Liver (tissue), 8 donors: ENCODE measurements at regions not wholly inside any gene's neighbourhood (a gene's known extent, or its start where the extent isn't known, plus 50 kb on each side); places are given as distances from the start of the nearest gene placed in this dataset.

Experiments
- DNase-seq: peaks from one replicate; pipeline ENCODE4 v3.0.0-alpha.2; 2017; ENCODE audit warnings: low spot score
- H3K27ac ChIP-seq, 2 donors: one replicate each; pipeline ENCODE4 v1.7.0; 2013; ENCODE audit warnings: inconsistent platforms in 2 of 2, low read length in 2 of 2, control low read depth in 1 of 2, low read depth in 1 of 2, mild to moderate bottlenecking in 1 of 2
- H3K27me3 ChIP-seq, 4 donors: one replicate each; pipeline versions ENCODE4 v1.6.1 to v1.7.0; 2013; ENCODE audit warnings: low read length in 3 of 4, inconsistent platforms in 1 of 4, mild to moderate bottlenecking in 1 of 4, moderate library complexity in 1 of 4; ENCODE audit not compliant: control insufficient read depth in 4 of 4, insufficient read depth in 4 of 4
- H3K36me3 ChIP-seq, 4 donors: one replicate each; pipeline versions ENCODE4 v1.6.1 to v1.7.0; 2013; ENCODE audit warnings: low read length in 3 of 4, mild to moderate bottlenecking in 3 of 4, low read depth in 1 of 4, moderate library complexity in 1 of 4; ENCODE audit not compliant: control insufficient read depth in 4 of 4, insufficient read depth in 3 of 4
- H3K4me1 ChIP-seq, 4 donors: one replicate each; pipeline versions ENCODE4 v1.6.1 to v1.7.0; 2013; ENCODE audit warnings: low read length in 3 of 4, mild to moderate bottlenecking in 3 of 4, moderate library complexity in 1 of 4; ENCODE audit not compliant: control insufficient read depth in 4 of 4, insufficient read depth in 4 of 4
- H3K4me3 ChIP-seq, 3 donors: one replicate each; pipeline versions ENCODE4 v1.6.1 to v1.7.0; 2013; ENCODE audit warnings: low read length in 3 of 3, control low read depth in 1 of 3, low read depth in 1 of 3, mild to moderate bottlenecking in 1 of 3
- H3K9ac ChIP-seq, 2 donors: one replicate each; pipeline ENCODE4 v1.7.0; 2013; ENCODE audit warnings: low read length in 2 of 2, mild to moderate bottlenecking in 2 of 2, moderate library complexity in 2 of 2, control low read depth in 1 of 2, low read depth in 1 of 2
- H3K9me3 ChIP-seq, 4 donors: one replicate each; pipeline versions ENCODE4 v1.6.1 to v1.7.0; 2013; ENCODE audit warnings: low read length in 3 of 4; ENCODE audit not compliant: control insufficient read depth in 4 of 4
- EGR1 ChIP-seq, 2 donors: IDR thresholded peaks; 2 replicates each; pipeline ENCODE4 v1.6.1; 2016 to 2018; ENCODE audit warnings: antibody characterized with exemption in 2 of 2, low read depth in 2 of 2
- FOXA1 ChIP-seq: IDR thresholded peaks from 2 replicates; pipeline ENCODE4 v1.6.1; 2016; ENCODE audit warnings: antibody characterized with exemption
- FOXA2 ChIP-seq: IDR thresholded peaks from 2 replicates; pipeline ENCODE4 v1.6.1; 2016; ENCODE audit warnings: antibody characterized with exemption
- GABPA ChIP-seq, 2 donors: IDR thresholded peaks in 1 of 2; conservative IDR thresholded peaks in 1 of 2; 2 replicates each; pipeline ENCODE4 v1.6.1; 2016; ENCODE audit warnings: antibody characterized with exemption in 2 of 2, mild to moderate bottlenecking in 1 of 2, moderate library complexity in 1 of 2
- HNF4G ChIP-seq: IDR thresholded peaks from 2 replicates; pipeline ENCODE4 v1.6.1; 2016; ENCODE audit warnings: antibody characterized with exemption
- NR2F2 ChIP-seq: IDR thresholded peaks from 2 replicates; pipeline ENCODE4 v1.6.1; 2016; ENCODE audit warnings: antibody characterized with exemption
- SP1 ChIP-seq: IDR thresholded peaks from 2 replicates; pipeline ENCODE4 v1.6.1; 2018; ENCODE audit warnings: antibody characterized with exemption, mild to moderate bottlenecking
- TAF1 ChIP-seq: conservative IDR thresholded peaks from 2 replicates; pipeline ENCODE4 v1.6.1; 2016; ENCODE audit warnings: antibody characterized with exemption, mild to moderate bottlenecking
- YY1 ChIP-seq: IDR thresholded peaks from 2 replicates; pipeline ENCODE4 v1.6.1; 2016; ENCODE audit warnings: antibody characterized with exemption, mild to moderate bottlenecking
- WGBS: extraction: QIAGEN DNeasy Blood & Tissue Kit; methylation state at CpG from one replicate; pipeline ENCODE4 v1.1.7; 2013; 5-methylcytosine and 5-hydroxymethylcytosine counted together
- TF ChIP-seq, protein P1 (sequence below): IDR thresholded peaks from 2 replicates; pipeline ENCODE4 v1.6.1; 2016; ENCODE audit warnings: antibody characterized with exemption
- TF ChIP-seq, protein P2 (sequence below): IDR thresholded peaks from 2 replicates; pipeline ENCODE4 v1.6.1; 2016; ENCODE audit warnings: antibody characterized with exemption
- TF ChIP-seq, protein P3 (sequence below): fragments of 150-350 bp; IDR thresholded peaks from 2 replicates; pipeline ENCODE4 v1.5.1; 2017; ENCODE audit warnings: improper control_type of control experiment, low read depth, low read length; ENCODE audit not compliant: missing input control
- TF ChIP-seq, protein P4 (sequence below): IDR thresholded peaks from 2 replicates; pipeline ENCODE4 v1.6.1; 2016; ENCODE audit warnings: antibody characterized with exemption
- TF ChIP-seq, protein P5 (sequence below): IDR thresholded peaks from 2 replicates; pipeline ENCODE4 v1.6.1; 2016; ENCODE audit warnings: antibody characterized with exemption, mild to moderate bottlenecking
- donor health status: healthy.
- donor health status: healthy.
- donor health status: healthy.
- donor health status: healthy.
- donor health status: healthy.

DNA sequence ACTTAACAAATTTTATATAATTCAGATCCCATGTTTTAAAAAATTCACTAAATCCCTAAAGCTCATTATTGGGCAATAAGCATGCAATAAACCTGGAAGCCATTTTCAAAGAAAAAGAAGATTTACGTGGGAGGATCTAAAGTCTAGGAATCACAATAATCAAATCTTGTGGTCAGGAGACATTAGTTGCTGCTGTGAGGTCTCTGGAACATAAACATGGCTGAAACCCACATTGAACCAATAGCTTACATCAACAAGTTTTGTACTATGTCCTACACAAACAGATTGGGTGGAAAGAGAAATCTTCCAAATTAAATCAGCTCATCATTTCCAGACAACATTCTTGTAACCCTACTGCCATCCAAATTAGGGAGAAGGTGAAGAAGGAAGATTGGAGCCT, 121.9 kb upstream of the EPHA3 start (continued):
- TF ChIP-seq, protein P1, sequence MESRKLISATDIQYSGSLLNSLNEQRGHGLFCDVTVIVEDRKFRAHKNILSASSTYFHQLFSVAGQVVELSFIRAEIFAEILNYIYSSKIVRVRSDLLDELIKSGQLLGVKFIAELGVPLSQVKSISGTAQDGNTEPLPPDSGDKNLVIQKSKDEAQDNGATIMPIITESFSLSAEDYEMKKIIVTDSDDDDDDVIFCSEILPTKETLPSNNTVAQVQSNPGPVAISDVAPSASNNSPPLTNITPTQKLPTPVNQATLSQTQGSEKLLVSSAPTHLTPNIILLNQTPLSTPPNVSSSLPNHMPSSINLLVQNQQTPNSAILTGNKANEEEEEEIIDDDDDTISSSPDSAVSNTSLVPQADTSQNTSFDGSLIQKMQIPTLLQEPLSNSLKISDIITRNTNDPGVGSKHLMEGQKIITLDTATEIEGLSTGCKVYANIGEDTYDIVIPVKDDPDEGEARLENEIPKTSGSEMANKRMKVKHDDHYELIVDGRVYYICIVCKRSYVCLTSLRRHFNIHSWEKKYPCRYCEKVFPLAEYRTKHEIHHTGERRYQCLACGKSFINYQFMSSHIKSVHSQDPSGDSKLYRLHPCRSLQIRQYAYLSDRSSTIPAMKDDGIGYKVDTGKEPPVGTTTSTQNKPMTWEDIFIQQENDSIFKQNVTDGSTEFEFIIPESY: no peak

DNA sequence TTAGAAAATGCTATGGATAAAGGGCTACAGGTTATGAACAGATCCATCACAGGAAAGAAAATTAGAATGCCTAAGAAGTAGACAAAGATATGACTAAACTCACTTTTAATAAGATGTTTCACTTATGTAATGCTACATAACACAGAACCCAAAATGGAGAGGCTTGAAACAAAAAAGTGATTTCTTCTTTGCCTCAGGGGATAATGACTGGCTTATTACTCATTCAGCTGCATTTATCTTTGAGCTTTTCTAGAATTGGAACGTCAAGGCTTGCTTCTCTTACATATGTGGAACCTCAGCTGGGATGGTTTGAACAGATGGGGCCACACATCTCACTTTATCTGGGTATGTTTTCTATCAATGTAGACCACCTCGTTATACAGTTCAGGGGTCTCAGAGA, 120.6 kb upstream of the EPHA3 start:
- Histone ChIP-seq H3K4me3 (no peak overlapping the region), H3K9me3 (no peaks in the 10 kb centered on the region), H3K27me3 (no peaks in the 10 kb centered on the region), H3K4me1 (no peaks in the 10 kb centered on the region), H3K36me3 (no peaks in the 10 kb centered on the region), H3K27ac (no peak overlapping the region), H3K9ac (no peak overlapping the region)
- DNase-seq: no peak
- 39% methylated on average over 2 of the region's 2 CpGs for whole genome bisulfite sequencing
- TF ChIP-seq SP1: no peak
- no peak for TF ChIP-seq YY1
- TF ChIP-seq, protein P2, sequence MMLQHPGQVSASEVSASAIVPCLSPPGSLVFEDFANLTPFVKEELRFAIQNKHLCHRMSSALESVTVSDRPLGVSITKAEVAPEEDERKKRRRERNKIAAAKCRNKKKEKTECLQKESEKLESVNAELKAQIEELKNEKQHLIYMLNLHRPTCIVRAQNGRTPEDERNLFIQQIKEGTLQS: no peak
- no peak for TF ChIP-seq EGR1 (IDR thresholded peaks at IDR 0.05; ENCODE audit: low read depth in 2 of 2)
- TF ChIP-seq FOXA1: no peak
- TF ChIP-seq, protein P3, sequence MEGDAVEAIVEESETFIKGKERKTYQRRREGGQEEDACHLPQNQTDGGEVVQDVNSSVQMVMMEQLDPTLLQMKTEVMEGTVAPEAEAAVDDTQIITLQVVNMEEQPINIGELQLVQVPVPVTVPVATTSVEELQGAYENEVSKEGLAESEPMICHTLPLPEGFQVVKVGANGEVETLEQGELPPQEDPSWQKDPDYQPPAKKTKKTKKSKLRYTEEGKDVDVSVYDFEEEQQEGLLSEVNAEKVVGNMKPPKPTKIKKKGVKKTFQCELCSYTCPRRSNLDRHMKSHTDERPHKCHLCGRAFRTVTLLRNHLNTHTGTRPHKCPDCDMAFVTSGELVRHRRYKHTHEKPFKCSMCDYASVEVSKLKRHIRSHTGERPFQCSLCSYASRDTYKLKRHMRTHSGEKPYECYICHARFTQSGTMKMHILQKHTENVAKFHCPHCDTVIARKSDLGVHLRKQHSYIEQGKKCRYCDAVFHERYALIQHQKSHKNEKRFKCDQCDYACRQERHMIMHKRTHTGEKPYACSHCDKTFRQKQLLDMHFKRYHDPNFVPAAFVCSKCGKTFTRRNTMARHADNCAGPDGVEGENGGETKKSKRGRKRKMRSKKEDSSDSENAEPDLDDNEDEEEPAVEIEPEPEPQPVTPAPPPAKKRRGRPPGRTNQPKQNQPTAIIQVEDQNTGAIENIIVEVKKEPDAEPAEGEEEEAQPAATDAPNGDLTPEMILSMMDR: no peak

DNA sequence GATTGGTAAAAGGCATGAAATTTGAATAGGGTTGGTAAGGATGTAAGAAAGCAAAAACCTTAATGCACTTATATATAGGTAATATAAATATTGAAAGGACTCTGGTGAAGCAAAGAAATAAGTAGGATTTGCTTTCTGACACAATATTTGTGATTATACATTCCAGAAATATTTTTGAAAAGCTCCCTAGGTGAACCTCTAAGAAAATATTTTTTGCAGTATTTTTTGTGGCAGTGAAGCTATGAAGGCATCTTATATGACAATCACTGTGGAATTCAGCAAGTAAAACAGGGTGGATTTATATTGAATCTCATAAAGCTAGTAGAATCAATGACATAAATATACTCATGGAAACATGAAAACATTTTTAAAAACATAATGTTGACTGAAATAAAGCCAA, 119.6 kb upstream of the EPHA3 start:
- no peak for DNase-seq
- Histone ChIP-seq H3K4me3 (no peak overlapping the region), H3K9me3 (no peaks in the 10 kb centered on the region), H3K4me1 (no peaks in the 10 kb centered on the region), H3K9ac (no peak overlapping the region), H3K36me3 (no peaks in the 10 kb centered on the region), H3K27me3 (no peaks in the 10 kb centered on the region), H3K27ac (no peak overlapping the region)
- no peak for TF ChIP-seq FOXA2
- TF ChIP-seq, protein P4, sequence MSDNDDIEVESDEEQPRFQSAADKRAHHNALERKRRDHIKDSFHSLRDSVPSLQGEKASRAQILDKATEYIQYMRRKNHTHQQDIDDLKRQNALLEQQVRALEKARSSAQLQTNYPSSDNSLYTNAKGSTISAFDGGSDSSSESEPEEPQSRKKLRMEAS: no peak
- no peak for TF ChIP-seq EGR1 (IDR thresholded peaks at IDR 0.05; ENCODE audit: low read depth in 2 of 2)
- no peak for TF ChIP-seq TAF1
- TF ChIP-seq, protein P3: no peak
- TF ChIP-seq GABPA (IDR thresholded peaks at IDR 0.05 in 1 of 2, conservative IDR thresholded peaks at IDR 0.05 in 1 of 2): no peak
- no peak for TF ChIP-seq YY1
- no peak for TF ChIP-seq HNF4G
- TF ChIP-seq NR2F2: no peak
- TF ChIP-seq, protein P1: no peak
- TF ChIP-seq, protein P5, sequence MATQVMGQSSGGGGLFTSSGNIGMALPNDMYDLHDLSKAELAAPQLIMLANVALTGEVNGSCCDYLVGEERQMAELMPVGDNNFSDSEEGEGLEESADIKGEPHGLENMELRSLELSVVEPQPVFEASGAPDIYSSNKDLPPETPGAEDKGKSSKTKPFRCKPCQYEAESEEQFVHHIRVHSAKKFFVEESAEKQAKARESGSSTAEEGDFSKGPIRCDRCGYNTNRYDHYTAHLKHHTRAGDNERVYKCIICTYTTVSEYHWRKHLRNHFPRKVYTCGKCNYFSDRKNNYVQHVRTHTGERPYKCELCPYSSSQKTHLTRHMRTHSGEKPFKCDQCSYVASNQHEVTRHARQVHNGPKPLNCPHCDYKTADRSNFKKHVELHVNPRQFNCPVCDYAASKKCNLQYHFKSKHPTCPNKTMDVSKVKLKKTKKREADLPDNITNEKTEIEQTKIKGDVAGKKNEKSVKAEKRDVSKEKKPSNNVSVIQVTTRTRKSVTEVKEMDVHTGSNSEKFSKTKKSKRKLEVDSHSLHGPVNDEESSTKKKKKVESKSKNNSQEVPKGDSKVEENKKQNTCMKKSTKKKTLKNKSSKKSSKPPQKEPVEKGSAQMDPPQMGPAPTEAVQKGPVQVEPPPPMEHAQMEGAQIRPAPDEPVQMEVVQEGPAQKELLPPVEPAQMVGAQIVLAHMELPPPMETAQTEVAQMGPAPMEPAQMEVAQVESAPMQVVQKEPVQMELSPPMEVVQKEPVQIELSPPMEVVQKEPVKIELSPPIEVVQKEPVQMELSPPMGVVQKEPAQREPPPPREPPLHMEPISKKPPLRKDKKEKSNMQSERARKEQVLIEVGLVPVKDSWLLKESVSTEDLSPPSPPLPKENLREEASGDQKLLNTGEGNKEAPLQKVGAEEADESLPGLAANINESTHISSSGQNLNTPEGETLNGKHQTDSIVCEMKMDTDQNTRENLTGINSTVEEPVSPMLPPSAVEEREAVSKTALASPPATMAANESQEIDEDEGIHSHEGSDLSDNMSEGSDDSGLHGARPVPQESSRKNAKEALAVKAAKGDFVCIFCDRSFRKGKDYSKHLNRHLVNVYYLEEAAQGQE: no peak
- no peak for TF ChIP-seq FOXA1
